GM12878 (cell line): ENCODE measurements at regions not wholly inside any gene's neighbourhood (a gene's known extent, or its start where the extent isn't known, plus 50 kb on each side); places are given as distances from the start of the nearest gene placed in this dataset.

Experiments
- ATAC-seq: fragments of 200-7000 bp; cut with Tn5 transposase; 3 replicates; pipeline ENCODE4 v1.9.1; 2020; ENCODE audit warnings: mild to moderate bottlenecking, moderate library complexity
- BruUV-seq: library from RNA; stranded (reverse); fragments of 400-500 nt; replicated peaks from 2 replicates; lab custom pipeline; 2021; lab: Mats Ljungman, UMichigan
- CTCF ChIA-PET: fragments of 300-600 bp; sonication (Branson Sonifier 250); formaldehyde crosslinking; extraction: SDS; loops from one replicate; lab custom pipeline; 2021; ENCODE audit warnings: inconsistent platforms; lab: Yijun Ruan, JAX
- POLR2A ChIA-PET: fragments of 350-600 bp; formaldehyde crosslinking; extraction: SDS; loops from one replicate; lab custom pipeline; 2021; ENCODE audit warnings: inconsistent platforms; lab: Charles Lee
- RAD21 ChIA-PET: fragments of 300-600 bp; sonication (Branson Sonifier 250); formaldehyde crosslinking; loops from one replicate; lab custom pipeline; 2023; ENCODE audit warnings: antibody characterized with exemption; ENCODE audit not compliant: unreplicated experiment; lab: Charles Lee
- SMC1A ChIA-PET: fragments of 300-600 bp; sonication (Branson Sonifier 250); formaldehyde crosslinking; loops from one replicate; lab custom pipeline; 2023; ENCODE audit not compliant: unreplicated experiment, uncharacterized antibody; lab: Charles Lee
- DNase-seq: peaks from one replicate; pipeline ENCODE4 v3.0.0-alpha.2; 2011; ENCODE audit warnings: low read depth, low spot score
- FAIRE-seq: peaks from 3 replicates; lab custom pipeline; 2011; peaks lifted over from hg19 to GRCh38; lab: Jason Lieb, UNC
- H2AFZ ChIP-seq: 2 replicates; pipeline ENCODE4 v1.6.0; 2011; ENCODE audit warnings: low read depth, low read length, control low read depth; ENCODE audit not compliant: control insufficient read depth
- H3K27ac ChIP-seq: 2 replicates; pipeline ENCODE4 v1.5.1; 2011; ENCODE audit warnings: control low read depth; ENCODE audit not compliant: control insufficient read depth, insufficient read depth
- H3K27me3 ChIP-seq, 2 experiments: replicated peaks in 1 of 2; 2 replicates each; pipeline versions ENCODE4 v1.6.0 to v1.6.1; 2011; ENCODE audit warnings: low read length in 1 of 2; ENCODE audit not compliant: control insufficient read depth in 2 of 2, insufficient read depth in 2 of 2
- H3K36me3 ChIP-seq, 2 experiments: 2 replicates each; pipeline ENCODE4 v1.5.1; 2011; ENCODE audit warnings: low read length in 1 of 2; ENCODE audit not compliant: control insufficient read depth in 2 of 2, insufficient read depth in 2 of 2
- H3K4me1 ChIP-seq: 2 replicates; pipeline ENCODE4 v1.6.1; 2011; ENCODE audit warnings: mild to moderate bottlenecking, low read length, moderate library complexity, mixed read lengths; ENCODE audit not compliant: control insufficient read depth, insufficient read depth
- H3K4me2 ChIP-seq: 2 replicates; pipeline ENCODE4 v1.6.0; 2011; ENCODE audit warnings: control low read depth; ENCODE audit not compliant: control insufficient read depth, insufficient read depth
- H3K4me3 ChIP-seq: fragments of 200-600 bp; sonication (generic); 2 replicates; pipeline ENCODE4 v1.5.1; 2016
- H3K79me2 ChIP-seq: 2 replicates; pipeline ENCODE4 v1.6.0; 2011; ENCODE audit warnings: low read length; ENCODE audit not compliant: control insufficient read depth, insufficient read depth
- H3K9ac ChIP-seq: 2 replicates; pipeline ENCODE4 v1.8.0; 2011; ENCODE audit warnings: low read length, control low read depth, mixed read lengths; ENCODE audit not compliant: control insufficient read depth, insufficient read depth
- H3K9me3 ChIP-seq: replicated peaks from 3 replicates; pipeline ENCODE4 v1.5.1; 2011; ENCODE audit warnings: mild to moderate bottlenecking, low read length; ENCODE audit not compliant: control insufficient read depth, insufficient read depth
- H4K20me1 ChIP-seq: 2 replicates; pipeline ENCODE4 v1.6.0; 2011; ENCODE audit not compliant: control insufficient read depth, insufficient read depth
- CREB1 ChIP-seq: IDR thresholded peaks from 2 replicates; pipeline ENCODE4 v1.6.1; 2012; ENCODE audit warnings: low read depth, mild to moderate bottlenecking, inconsistent platforms
- HDAC6 ChIP-seq: fragments of 200-600 bp; sonication (generic); IDR thresholded peaks from one replicate; pipeline ENCODE4 v1.8.0; 2017; ENCODE audit warnings: antibody characterized with exemption; ENCODE audit not compliant: unreplicated experiment
- HDGF ChIP-seq: fragments of 450-650 bp; IDR thresholded peaks from 2 replicates; pipeline ENCODE4 v1.6.1; 2016; ENCODE audit warnings: antibody characterized with exemption
- SMAD1 ChIP-seq: fragments of 450-650 bp; IDR thresholded peaks from 2 replicates; pipeline ENCODE4 v1.6.1; 2018; ENCODE audit warnings: mild to moderate bottlenecking, low read depth; ENCODE audit not compliant: partially characterized antibody
- SMARCA5 ChIP-seq: fragments of 450-650 bp; IDR thresholded peaks from 2 replicates; pipeline ENCODE4 v1.6.1; 2017; ENCODE audit warnings: mild to moderate bottlenecking
- STAT1 ChIP-seq: fragments of 450-650 bp; conservative IDR thresholded peaks from 2 replicates; pipeline ENCODE4 v1.6.1; 2014; ENCODE audit warnings: antibody characterized with exemption, mild to moderate bottlenecking
- TAF1 ChIP-seq: IDR thresholded peaks from 2 replicates; pipeline ENCODE4 v1.6.1; 2011; ENCODE audit warnings: mild to moderate bottlenecking, low read depth, low read length, borderline replicate concordance
- TARDBP ChIP-seq: IDR thresholded peaks from 2 replicates; pipeline ENCODE4 v1.6.1; 2016; ENCODE audit warnings: borderline replicate concordance
- WRNIP1 ChIP-seq: IDR thresholded peaks from 2 replicates; pipeline ENCODE4 v1.6.1; 2011; ENCODE audit warnings: low read depth, low read length, improper control_type of control experiment, borderline replicate concordance
- WGBS: methylation state at CpG from one replicate; pipeline ENCODE4 v1.1.6; 2016; ENCODE audit warnings: low lambda C conversion rate; ENCODE audit not compliant: insufficient replicate concordance, insufficient coverage; ENCODE audit errors: missing lambda C conversion rate; 5-methylcytosine and 5-hydroxymethylcytosine counted together
- in situ Hi-C: fragments of 300-500 bp; cut with MboI; formaldehyde crosslinking; loops from 9 replicates; pipeline ENCODE4 v1.14.3; 2018; ENCODE audit warnings: mixed read lengths
- intact Hi-C: fragments of 100-400 bp; cut with micrococcal nuclease; formaldehyde crosslinking; loops from one replicate; pipeline ENCODE4 v1.14.2; 2022; ENCODE audit not compliant: unreplicated experiment
- TF ChIP-seq, protein P1 (sequence below): fragments of 450-650 bp; IDR thresholded peaks from 2 replicates; pipeline ENCODE4 v1.6.1; 2017; ENCODE audit warnings: mild to moderate bottlenecking, low read depth, inconsistent platforms; ENCODE audit not compliant: poor library complexity, severe bottlenecking
- TF ChIP-seq, protein P2 (sequence below): fragments of 450-650 bp; formaldehyde crosslinking; IDR thresholded peaks from 2 replicates; pipeline ENCODE4 v1.4.0; 2022; ENCODE audit warnings: mild to moderate bottlenecking, moderate library complexity
- TF ChIP-seq, protein P3 (sequence below): fragments of 450-650 bp; IDR thresholded peaks from 2 replicates; pipeline ENCODE4 v1.6.1; 2014; ENCODE audit warnings: mild to moderate bottlenecking

DNA sequence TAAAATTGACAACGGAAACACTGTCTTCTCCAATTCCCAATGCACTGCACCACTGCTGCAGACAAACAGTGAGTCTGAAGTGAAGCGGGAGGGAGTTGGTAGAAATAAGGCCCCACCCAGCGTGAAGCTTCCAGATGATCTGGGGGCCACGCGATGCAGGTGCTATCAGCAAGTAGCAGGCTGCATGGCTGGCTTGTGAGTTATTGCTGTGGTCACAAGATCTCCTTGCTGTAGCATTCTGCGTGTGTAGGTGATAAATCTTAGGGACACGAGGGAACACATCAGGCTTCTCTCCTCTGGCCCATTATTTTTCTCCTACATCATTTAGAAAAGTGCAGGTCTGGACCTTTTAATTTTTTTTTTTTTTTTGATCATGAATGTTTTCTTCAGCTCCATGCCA lies 407.6 kb downstream of the TMEM114 start:
- no peaks in the 10 kb centered on the region for H4K20me1 ChIP-seq
- no peak overlapping the region for H3K4me2 ChIP-seq
- WGBS: 12% methylated on average over 7 of the region's 7 CpGs
- ChIA-PET SMC1A (no interaction called here), POLR2A (no interaction called here), CTCF (interaction anchor here (1.2 kb wide), 1 partner anchor 9 kb away, joined by 3 read pairs; no protein-coding TSS in a partner anchor), RAD21 (interaction anchor here (0.6 kb wide), 1 partner anchor 1501 kb away, joined by 3 read pairs; no protein-coding TSS in a partner anchor)
- H3K4me3 ChIP-seq: no peak overlapping the region
- no peak overlapping the region for H2AFZ ChIP-seq
- in situ Hi-C loops (no loop called here), intact Hi-C loops (no loop called here)
- no peaks in the 10 kb centered on the region for H3K36me3 ChIP-seq
- no peaks in the 10 kb centered on the region for H3K9me3 ChIP-seq
- no peaks in the 10 kb centered on the region for H3K27me3 ChIP-seq
- H3K79me2 ChIP-seq: no peaks in the 10 kb centered on the region
- DNase-seq (no peak), FAIRE-seq (no peak), ATAC-seq (no peak)
- H3K9ac ChIP-seq: no peak overlapping the region
- no TSS peak for BruUV-seq
- H3K27ac ChIP-seq: no peak overlapping the region
- H3K4me1 ChIP-seq: no peaks in the 10 kb centered on the region
- TF ChIP-seq TAF1 (no peak), SMAD1 (no peak), STAT1 (no peak)
- TF ChIP-seq, protein P1, sequence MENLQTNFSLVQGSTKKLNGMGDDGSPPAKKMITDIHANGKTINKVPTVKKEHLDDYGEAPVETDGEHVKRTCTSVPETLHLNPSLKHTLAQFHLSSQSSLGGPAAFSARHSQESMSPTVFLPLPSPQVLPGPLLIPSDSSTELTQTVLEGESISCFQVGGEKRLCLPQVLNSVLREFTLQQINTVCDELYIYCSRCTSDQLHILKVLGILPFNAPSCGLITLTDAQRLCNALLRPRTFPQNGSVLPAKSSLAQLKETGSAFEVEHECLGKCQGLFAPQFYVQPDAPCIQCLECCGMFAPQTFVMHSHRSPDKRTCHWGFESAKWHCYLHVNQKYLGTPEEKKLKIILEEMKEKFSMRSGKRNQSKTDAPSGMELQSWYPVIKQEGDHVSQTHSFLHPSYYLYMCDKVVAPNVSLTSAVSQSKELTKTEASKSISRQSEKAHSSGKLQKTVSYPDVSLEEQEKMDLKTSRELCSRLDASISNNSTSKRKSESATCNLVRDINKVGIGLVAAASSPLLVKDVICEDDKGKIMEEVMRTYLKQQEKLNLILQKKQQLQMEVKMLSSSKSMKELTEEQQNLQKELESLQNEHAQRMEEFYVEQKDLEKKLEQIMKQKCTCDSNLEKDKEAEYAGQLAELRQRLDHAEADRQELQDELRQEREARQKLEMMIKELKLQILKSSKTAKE: no peak

DNA sequence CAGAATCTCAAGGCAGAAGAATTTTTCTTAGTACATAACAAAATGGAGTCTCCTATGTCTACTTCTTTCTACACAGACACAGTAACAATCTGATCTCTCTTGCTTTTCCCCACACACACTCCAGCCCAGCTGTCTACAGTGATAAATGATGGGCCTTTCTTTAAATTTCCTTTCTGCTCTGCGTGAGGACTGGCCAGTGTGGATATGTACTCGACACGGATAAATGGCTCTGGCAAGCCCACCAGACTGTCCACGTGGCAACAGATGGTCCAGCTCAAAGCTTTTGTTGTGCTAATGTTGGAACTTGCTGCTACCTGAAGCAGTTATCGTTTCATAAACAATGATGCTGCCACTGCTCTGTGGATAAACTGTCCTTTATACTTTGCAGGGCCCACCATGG lies 410.7 kb downstream of the TMEM114 start:
- Histone ChIP-seq H3K79me2 (no peaks in the 10 kb centered on the region), H3K4me2 (no peak overlapping the region), H4K20me1 (no peaks in the 10 kb centered on the region), H3K27ac (no peak overlapping the region), H3K9ac (no peak overlapping the region), H3K4me1 (no peaks in the 10 kb centered on the region), H3K4me3 (no peak overlapping the region), H3K27me3 (no peaks in the 10 kb centered on the region), H2AFZ (no peak overlapping the region), H3K9me3 (no peaks in the 10 kb centered on the region), H3K36me3 (no peaks in the 10 kb centered on the region)
- TF ChIP-seq CREB1 (no peak), SMARCA5 (no peak), TARDBP (no peak), HDAC6 (no peak), WRNIP1 (no peak), STAT1 (no peak), HDGF (no peak)
- TF ChIP-seq, protein P2, sequence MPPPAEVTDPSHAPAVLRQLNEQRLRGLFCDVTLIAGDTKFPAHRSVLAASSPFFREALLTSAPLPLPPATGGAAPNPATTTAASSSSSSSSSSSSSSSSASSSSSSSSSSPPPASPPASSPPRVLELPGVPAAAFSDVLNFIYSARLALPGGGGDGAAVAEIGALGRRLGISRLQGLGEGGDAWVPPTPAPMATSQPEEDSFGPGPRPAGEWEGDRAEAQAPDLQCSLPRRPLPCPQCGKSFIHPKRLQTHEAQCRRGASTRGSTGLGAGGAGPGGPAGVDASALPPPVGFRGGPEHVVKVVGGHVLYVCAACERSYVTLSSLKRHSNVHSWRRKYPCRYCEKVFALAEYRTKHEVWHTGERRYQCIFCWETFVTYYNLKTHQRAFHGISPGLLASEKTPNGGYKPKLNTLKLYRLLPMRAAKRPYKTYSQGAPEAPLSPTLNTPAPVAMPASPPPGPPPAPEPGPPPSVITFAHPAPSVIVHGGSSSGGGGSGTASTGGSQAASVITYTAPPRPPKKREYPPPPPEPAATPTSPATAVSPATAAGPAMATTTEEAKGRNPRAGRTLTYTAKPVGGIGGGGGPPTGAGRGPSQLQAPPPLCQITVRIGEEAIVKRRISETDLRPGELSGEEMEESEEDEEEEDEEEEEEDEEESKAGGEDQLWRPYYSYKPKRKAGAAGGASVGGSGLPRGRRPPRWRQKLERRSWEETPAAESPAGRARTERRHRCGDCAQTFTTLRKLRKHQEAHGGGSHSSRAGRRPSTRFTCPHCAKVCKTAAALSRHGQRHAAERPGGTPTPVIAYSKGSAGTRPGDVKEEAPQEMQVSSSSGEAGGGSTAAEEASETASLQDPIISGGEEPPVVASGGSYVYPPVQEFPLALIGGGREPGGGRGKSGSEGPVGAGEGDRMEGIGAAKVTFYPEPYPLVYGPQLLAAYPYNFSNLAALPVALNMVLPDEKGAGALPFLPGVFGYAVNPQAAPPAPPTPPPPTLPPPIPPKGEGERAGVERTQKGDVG (CRISPR knock-in tag): no peak
- TF ChIP-seq, protein P3, sequence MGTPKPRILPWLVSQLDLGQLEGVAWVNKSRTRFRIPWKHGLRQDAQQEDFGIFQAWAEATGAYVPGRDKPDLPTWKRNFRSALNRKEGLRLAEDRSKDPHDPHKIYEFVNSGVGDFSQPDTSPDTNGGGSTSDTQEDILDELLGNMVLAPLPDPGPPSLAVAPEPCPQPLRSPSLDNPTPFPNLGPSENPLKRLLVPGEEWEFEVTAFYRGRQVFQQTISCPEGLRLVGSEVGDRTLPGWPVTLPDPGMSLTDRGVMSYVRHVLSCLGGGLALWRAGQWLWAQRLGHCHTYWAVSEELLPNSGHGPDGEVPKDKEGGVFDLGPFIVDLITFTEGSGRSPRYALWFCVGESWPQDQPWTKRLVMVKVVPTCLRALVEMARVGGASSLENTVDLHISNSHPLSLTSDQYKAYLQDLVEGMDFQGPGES: no peak
- intact Hi-C loops: no loop called here
- no TSS peak for BruUV-seq
- DNase-seq (no peak), FAIRE-seq (no peak), ATAC-seq (no peak)
- POLR2A ChIA-PET: no interaction called here
- RAD21 ChIA-PET: no interaction called here
- in situ Hi-C loops: no loop called here
- SMC1A ChIA-PET: no interaction called here
- WGBS: 10% methylated on average over 5 of the region's 5 CpGs
- CTCF ChIA-PET: interaction anchor here (0.9 kb wide), 1 partner anchor 16 kb away, joined by 3 read pairs; no protein-coding TSS in a partner anchor
